ENCODE measurements at regions not wholly inside any gene's neighbourhood (a gene's known extent, or its start where the extent isn't known, plus 50 kb on each side); places are given as distances from the start of the nearest gene placed in this dataset.

DNA sequence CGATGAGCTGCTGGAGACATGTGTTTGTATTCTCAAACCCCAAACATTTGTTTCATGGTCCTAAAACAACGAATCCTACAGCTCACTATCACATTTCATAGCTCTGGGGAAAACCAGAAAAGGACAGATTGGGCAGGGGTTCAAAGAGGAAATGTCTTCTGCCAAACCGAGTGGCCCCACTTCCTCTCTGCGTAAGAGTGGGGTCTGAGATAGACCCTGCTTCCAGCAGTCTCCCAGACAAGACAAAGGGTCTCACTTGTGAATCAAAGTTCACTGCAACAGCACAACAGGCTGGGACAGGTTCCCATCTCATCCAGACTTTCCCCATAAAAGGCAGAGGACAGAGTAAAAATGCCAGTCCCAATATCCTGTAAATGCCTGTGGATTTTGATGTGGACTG lies 276.2 kb upstream of the SLC24A2 start:
- H3K27ac ChIP-seq (ENCODE audit: insufficient read depth, low read length) = no peak overlapping the region
- no peak overlapping the region for H4K8ac ChIP-seq (ENCODE audit: low read depth in 2 of 2, low read length in 2 of 2)
- H4K91ac ChIP-seq (ENCODE audit: insufficient read depth, low read depth, low read length) = no peak overlapping the region
- H2AFZ ChIP-seq (replicated peaks; ENCODE audit: low read length, poor library complexity) = no peak overlapping the region
- no peaks in the 10 kb centered on the region for H3K36me3 ChIP-seq (ENCODE audit: control insufficient read depth, insufficient read depth, low read length)
- no peak overlapping the region for H4K5ac ChIP-seq (ENCODE audit: low read depth, low read length)
- no peaks in the 10 kb centered on the region for H3K79me1 ChIP-seq (ENCODE audit: low read depth in 1 of 2, low read length in 2 of 2)
- DNase-seq (no peak), ATAC-seq (ENCODE audit: low read depth) (no peak)
- no peak overlapping the region for H3K4ac ChIP-seq (ENCODE audit: low read depth, low read length)
- H2AK5ac ChIP-seq (ENCODE audit: low read depth, low read length) = no peak overlapping the region
- peaks cover 5% of the 10 kb centered on the region for H3K27me3 ChIP-seq (ENCODE audit: control insufficient read depth, insufficient read depth, low read length)
- H2BK20ac ChIP-seq (ENCODE audit: low read depth, low read length) = no peak overlapping the region
- ChIA-PET POLR2A (ENCODE audit: unreplicated experiment) (no interaction called here), CTCF (no interaction called here)
- no peaks in the 10 kb centered on the region for H4K20me1 ChIP-seq (ENCODE audit: insufficient read depth, low read length)
- TF ChIP-seq POLR2A (IDR thresholded peaks at IDR 0.05; ENCODE audit: low read depth, low read length) (no peak), SMC3 (IDR thresholded peaks at IDR 0.05; ENCODE audit: low read depth, low read length) (no peak), RFX5 (IDR thresholded peaks at IDR 0.05; ENCODE audit: low read depth, low read length) (no peak), RCOR1 (IDR thresholded peaks at IDR 0.05; ENCODE audit: insufficient replicate concordance, low read length) (no peak), MAZ (IDR thresholded peaks at IDR 0.05; ENCODE audit: borderline replicate concordance, low read depth, low read length) (no peak), RAD21 (IDR thresholded peaks at IDR 0.05; ENCODE audit: low read length) (no peak), MAFK (IDR thresholded peaks at IDR 0.05; ENCODE audit: low read depth, low read length) (no peak), FOS (IDR thresholded peaks at IDR 0.05; ENCODE audit: low read depth, low read length) (no peak), BHLHE40 (IDR thresholded peaks at IDR 0.05; ENCODE audit: low read depth, low read length) (no peak), CHD1 (IDR thresholded peaks at IDR 0.05; ENCODE audit: low read depth, low read length) (no peak)
- TF ChIP-seq, protein P1, sequence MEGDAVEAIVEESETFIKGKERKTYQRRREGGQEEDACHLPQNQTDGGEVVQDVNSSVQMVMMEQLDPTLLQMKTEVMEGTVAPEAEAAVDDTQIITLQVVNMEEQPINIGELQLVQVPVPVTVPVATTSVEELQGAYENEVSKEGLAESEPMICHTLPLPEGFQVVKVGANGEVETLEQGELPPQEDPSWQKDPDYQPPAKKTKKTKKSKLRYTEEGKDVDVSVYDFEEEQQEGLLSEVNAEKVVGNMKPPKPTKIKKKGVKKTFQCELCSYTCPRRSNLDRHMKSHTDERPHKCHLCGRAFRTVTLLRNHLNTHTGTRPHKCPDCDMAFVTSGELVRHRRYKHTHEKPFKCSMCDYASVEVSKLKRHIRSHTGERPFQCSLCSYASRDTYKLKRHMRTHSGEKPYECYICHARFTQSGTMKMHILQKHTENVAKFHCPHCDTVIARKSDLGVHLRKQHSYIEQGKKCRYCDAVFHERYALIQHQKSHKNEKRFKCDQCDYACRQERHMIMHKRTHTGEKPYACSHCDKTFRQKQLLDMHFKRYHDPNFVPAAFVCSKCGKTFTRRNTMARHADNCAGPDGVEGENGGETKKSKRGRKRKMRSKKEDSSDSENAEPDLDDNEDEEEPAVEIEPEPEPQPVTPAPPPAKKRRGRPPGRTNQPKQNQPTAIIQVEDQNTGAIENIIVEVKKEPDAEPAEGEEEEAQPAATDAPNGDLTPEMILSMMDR (conservative IDR thresholded peaks at IDR 0.05; ENCODE audit: low read depth, low read length) = no peak
- TF ChIP-seq, protein P2, sequence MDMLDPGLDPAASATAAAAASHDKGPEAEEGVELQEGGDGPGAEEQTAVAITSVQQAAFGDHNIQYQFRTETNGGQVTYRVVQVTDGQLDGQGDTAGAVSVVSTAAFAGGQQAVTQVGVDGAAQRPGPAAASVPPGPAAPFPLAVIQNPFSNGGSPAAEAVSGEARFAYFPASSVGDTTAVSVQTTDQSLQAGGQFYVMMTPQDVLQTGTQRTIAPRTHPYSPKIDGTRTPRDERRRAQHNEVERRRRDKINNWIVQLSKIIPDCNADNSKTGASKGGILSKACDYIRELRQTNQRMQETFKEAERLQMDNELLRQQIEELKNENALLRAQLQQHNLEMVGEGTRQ (IDR thresholded peaks at IDR 0.05; ENCODE audit: low read depth, low read length) = no peak
- TF ChIP-seq, protein P3, sequence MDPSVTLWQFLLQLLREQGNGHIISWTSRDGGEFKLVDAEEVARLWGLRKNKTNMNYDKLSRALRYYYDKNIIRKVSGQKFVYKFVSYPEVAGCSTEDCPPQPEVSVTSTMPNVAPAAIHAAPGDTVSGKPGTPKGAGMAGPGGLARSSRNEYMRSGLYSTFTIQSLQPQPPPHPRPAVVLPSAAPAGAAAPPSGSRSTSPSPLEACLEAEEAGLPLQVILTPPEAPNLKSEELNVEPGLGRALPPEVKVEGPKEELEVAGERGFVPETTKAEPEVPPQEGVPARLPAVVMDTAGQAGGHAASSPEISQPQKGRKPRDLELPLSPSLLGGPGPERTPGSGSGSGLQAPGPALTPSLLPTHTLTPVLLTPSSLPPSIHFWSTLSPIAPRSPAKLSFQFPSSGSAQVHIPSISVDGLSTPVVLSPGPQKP (IDR thresholded peaks at IDR 0.05; ENCODE audit: borderline replicate concordance, low read depth, low read length) = no peak
- in situ Hi-C loops (cut with MboI; ENCODE audit: low sequenced_read_pairs) (no loop called here), dilution Hi-C loops (cut with HindIII; ENCODE audit: low sequenced_read_pairs, unreplicated experiment) (no loop called here), intact Hi-C loops (cut with micrococcal nuclease) (no loop called here)
- H2BK120ac ChIP-seq (ENCODE audit: low read depth, low read length) = no peak overlapping the region
- H3K4me1 ChIP-seq (ENCODE audit: control insufficient read depth, insufficient read depth, low read length) = no peaks in the 10 kb centered on the region
- H2AK9ac ChIP-seq (replicated peaks; ENCODE audit: low read depth, low read length, poor library complexity) = no peak overlapping the region
- no peak overlapping the region for H3K14ac ChIP-seq (replicated peaks; ENCODE audit: low read depth, low read length)
- no peak overlapping the region for H3K56ac ChIP-seq (ENCODE audit: extremely low read depth, insufficient read depth, low read length)
- no peak overlapping the region for H3K18ac ChIP-seq (ENCODE audit: low read depth, low read length)
- H3K4me2 ChIP-seq (ENCODE audit: low read depth, low read length) = no peak overlapping the region
- H2BK5ac ChIP-seq (ENCODE audit: low read depth, low read length, poor library complexity, severe bottlenecking) = no peak overlapping the region
- no TSS peak for BruUV-seq (replicated peaks)
- H3K9ac ChIP-seq (ENCODE audit: low read depth, low read length) = no peak overlapping the region
- H3K23ac ChIP-seq (ENCODE audit: low read depth, low read length) = no peak overlapping the region
- H3K9me3 ChIP-seq (ENCODE audit: control insufficient read depth, insufficient read depth, low read length) = no peaks in the 10 kb centered on the region
- no CpG with 5 or more reads among the region's 4 CpGs for WGBS, 2 experiments (ENCODE audit: extremely low coverage in 2 of 2, insufficient read length in 1 of 2)
- H3K9me1 ChIP-seq (ENCODE audit: insufficient read depth, low read length) = no peaks in the 10 kb centered on the region
- H2BK15ac ChIP-seq (ENCODE audit: low read depth, low read length) = no peak overlapping the region
- H3K4me3 ChIP-seq (ENCODE audit: insufficient read depth, low read depth, low read length) = no peak overlapping the region
